HEK293 (cell line): ENCODE measurements at regions not wholly inside any gene's neighbourhood (a gene's known extent, or its start where the extent isn't known, plus 50 kb on each side); places are given as distances from the start of the nearest gene placed in this dataset.

ENCODE experiments used
- CTCF ChIP-seq: fragments of 450-650 bp; formaldehyde crosslinking; IDR thresholded peaks from 2 replicates; pipeline ENCODE4 v1.5.1; 2016; ENCODE audit warnings: missing biosample characterization, missing genetic modification characterization
- SALL2 ChIP-seq: fragments of 450-650 bp; formaldehyde crosslinking; IDR thresholded peaks from 2 replicates; pipeline ENCODE4 v1.5.0; 2017; ENCODE audit warnings: missing biosample characterization, mild to moderate bottlenecking, missing genetic modification characterization, borderline replicate concordance
- TSHZ1 ChIP-seq: fragments of 450-650 bp; formaldehyde crosslinking; IDR thresholded peaks from 2 replicates; pipeline ENCODE4 v1.5.1; 2016; ENCODE audit warnings: missing biosample characterization, missing genetic modification characterization, borderline replicate concordance
- YY2 ChIP-seq: fragments of 450-650 bp; formaldehyde crosslinking; IDR thresholded peaks from 2 replicates; pipeline ENCODE4 v1.5.1; 2016; ENCODE audit warnings: missing biosample characterization, missing genetic modification characterization
- ZBTB7A ChIP-seq: fragments of 450-650 bp; formaldehyde crosslinking; IDR thresholded peaks from 2 replicates; pipeline ENCODE4 v1.5.1; 2016; ENCODE audit warnings: low read depth, missing biosample characterization, missing genetic modification characterization
- ZFP41 ChIP-seq: fragments of 450-650 bp; formaldehyde crosslinking; IDR thresholded peaks from 2 replicates; pipeline ENCODE4 v1.5.1; 2016; ENCODE audit warnings: missing biosample characterization, missing genetic modification characterization, borderline replicate concordance
- ZNF488 ChIP-seq: fragments of 450-650 bp; formaldehyde crosslinking; IDR thresholded peaks from 2 replicates; pipeline ENCODE4 v1.5.1; 2016; ENCODE audit warnings: missing biosample characterization, missing genetic modification characterization

GRCh38 chr21:16086936-16087335 lies 357.2 kb downstream of the USP25 start:
- TF ChIP-seq ZFP41 (tag by site-specific recombination) (no peak), TSHZ1 (no peak), ZBTB7A (tag by site-specific recombination) (no peak), CTCF (tag by site-specific recombination) (no peak), SALL2 (tag by site-specific recombination) (no peak), YY2 (tag by site-specific recombination) (no peak), ZNF488 (tag by site-specific recombination) (no peak)
